Fibroblast of pulmonary artery (primary cell): ENCODE measurements at regions not wholly inside any gene's neighbourhood (a gene's known extent, or its start where the extent isn't known, plus 50 kb on each side); places are given as distances from the start of the nearest gene placed in this dataset.

Experiments used
- DNase-seq: peaks from one replicate; pipeline ENCODE4 v3.0.0-alpha.2; 2010; ENCODE audit warnings: low read depth
- H3K4me3 ChIP-seq: replicated peaks from 2 replicates; pipeline ENCODE4 v1.5.1; 2011; ENCODE audit warnings: low read depth, mild to moderate bottlenecking, control low read depth, low read length, moderate library complexity
- CTCF ChIP-seq: IDR thresholded peaks from 2 replicates; pipeline ENCODE4 v1.5.1; 2011; ENCODE audit warnings: mild to moderate bottlenecking, control low read depth, low read length, inconsistent platforms; ENCODE audit errors: missing control alignments

GRCh38 chr4:100799761-100800539 lies 282.1 kb upstream of the EMCN start:
- TF ChIP-seq CTCF: no peak
- no peak overlapping the region for H3K4me3 ChIP-seq
- DNase-seq: no peak

- no peak overlapping the region for H3K4me3 ChIP-seq
- TF ChIP-seq CTCF: no peak
- DNase-seq: peak; percentile 27
These were observed 280.0 kb upstream of the EMCN start for GRCh38 chr4:100797791-100798190.

GRCh38 chr4:100797356-100797755 lies 279.5 kb upstream of the EMCN start:
- DNase-seq: no peak
- no peak for TF ChIP-seq CTCF
- H3K4me3 ChIP-seq: no peak overlapping the region

GRCh38 chr4:100796332-100796731 lies 278.5 kb upstream of the EMCN start:
- H3K4me3 ChIP-seq: no peak overlapping the region
- no peak for DNase-seq
- no peak for TF ChIP-seq CTCF

GRCh38 chr4:100795581-100795980 lies 277.8 kb upstream of the EMCN start:
- no peak for TF ChIP-seq CTCF
- no peak overlapping the region for H3K4me3 ChIP-seq
- no peak for DNase-seq

GRCh38 chr4:100790836-100791615 lies 273.2 kb upstream of the EMCN start:
- TF ChIP-seq CTCF: no peak
- no peak for DNase-seq
- H3K4me3 ChIP-seq: no peak overlapping the region

GRCh38 chr4:100789991-100790390 lies 272.2 kb upstream of the EMCN start:
- no peak for TF ChIP-seq CTCF
- no peak for DNase-seq

More at GRCh38 chr4:100789991-100790390, 272.2 kb upstream of the EMCN start:
- no peak overlapping the region for H3K4me3 ChIP-seq
